NCI-H524 treated with DMSO at 0.1 percent for 48 hours (cell line): ENCODE measurements at regions not wholly inside any gene's neighbourhood (a gene's known extent, or its start where the extent isn't known, plus 50 kb on each side); places are given as distances from the start of the nearest gene placed in this dataset.
A peak's percentile ranks its signal among the peaks of the same experiment; 100 is the strongest.

Experiments used
- DNase-seq: peaks from one replicate; lab custom pipeline; 2025; lab: John Stamatoyannopoulos, UW

DNA sequence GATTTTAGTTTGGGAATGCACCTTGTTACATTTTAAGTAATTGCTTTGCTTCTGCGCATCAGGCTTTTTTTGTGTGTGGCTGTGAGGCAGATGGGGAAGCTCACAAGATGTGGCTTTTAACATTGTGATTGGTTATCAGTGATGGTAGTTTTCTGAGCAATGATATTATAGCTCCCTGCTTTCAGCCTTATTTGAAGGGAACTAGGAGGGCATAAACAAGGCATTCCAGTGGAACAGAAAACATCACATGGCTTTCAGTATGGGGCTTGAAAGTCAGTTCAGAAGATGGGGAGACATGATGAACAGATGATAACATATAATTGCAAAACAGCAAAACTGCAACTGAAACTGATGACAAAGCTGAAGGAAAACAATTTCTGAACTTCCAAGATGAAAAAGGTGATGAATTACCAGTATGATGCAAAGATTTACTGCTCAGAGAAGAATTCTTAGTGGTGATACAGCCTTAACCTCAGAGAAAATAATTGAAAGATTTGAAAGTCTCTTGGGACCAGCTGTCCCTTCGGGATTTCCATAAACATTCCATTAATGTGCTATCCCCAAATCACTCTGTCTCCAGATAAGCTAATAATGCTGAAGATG, 439.7 kb downstream of the RND3 start:
- no peak for DNase-seq

DNA sequence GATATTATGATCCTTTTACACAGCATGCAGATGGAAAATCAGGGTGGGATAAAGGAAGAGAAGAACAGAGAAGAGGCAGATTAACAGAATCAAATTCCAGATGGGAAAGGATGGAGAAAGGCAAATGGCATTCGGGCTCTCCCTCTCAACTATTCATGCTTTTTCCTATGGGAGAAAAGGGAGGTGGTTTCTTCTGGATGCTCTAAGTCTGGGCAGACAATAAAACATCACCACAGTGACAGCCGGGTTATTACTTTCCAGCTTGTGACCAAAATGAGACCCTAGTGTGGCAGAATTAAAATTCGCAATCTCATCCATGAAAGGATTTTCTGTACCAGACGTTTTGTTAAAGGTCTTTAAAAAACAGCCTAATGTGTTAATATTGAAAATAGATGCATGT, 440.7 kb downstream of the RND3 start:
- DNase-seq: peak; percentile 9

DNA sequence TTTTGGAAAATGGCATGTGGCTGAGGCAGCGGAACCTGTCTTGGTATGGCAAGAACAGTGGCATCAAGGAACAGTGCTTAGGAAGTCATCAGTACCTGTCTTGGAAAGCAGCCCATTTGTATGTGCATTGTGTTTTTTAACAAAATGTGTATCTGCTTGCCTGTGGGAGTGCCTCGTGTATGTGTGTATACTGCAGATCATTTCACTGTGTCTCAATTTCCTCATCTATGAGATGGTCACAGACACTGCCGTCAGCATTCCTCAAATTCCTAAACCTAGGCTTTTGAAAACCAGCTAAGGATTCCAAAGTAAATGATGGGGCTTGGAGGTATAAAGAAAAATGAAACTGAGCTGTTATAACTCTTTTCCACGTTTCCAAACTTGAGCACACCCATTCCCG, 441.3 kb downstream of the RND3 start:
- no peak for DNase-seq

DNA sequence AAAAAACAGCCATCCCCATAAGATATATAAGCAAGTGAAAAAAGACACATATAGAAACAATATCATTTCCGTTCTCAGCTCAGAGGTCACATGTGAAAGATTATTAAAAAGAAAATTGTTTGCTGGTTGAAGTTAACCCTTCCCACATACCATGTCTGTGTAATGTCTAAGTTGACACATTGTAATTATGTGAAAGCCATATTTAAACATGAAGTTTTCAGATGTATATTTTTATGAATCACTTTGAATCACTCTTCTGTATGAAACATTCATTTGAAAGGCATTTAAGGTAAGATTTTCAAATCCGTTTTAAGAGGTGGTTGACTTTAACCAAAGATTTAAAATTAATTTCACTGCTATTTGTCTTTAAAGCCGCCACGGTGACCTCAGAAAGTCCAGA, 441.9 kb downstream of the RND3 start:
- DNase-seq: no peak

DNA sequence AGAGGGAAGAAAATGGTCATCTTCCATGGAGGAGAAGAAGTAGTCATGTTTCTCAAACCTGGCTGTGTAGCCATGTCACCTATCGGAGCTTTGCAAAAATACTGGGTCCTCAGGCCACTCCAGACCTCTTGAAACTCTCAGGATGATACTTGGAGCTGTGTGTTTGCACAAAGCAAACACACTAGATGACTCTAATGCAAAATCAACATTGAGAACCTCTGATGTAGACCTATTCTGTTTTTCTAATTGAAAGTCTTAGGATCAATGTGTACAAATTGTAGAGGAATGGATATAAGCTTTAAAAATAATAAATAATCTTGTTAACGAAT, 444.3 kb downstream of the RND3 start:
- no peak for DNase-seq

DNA sequence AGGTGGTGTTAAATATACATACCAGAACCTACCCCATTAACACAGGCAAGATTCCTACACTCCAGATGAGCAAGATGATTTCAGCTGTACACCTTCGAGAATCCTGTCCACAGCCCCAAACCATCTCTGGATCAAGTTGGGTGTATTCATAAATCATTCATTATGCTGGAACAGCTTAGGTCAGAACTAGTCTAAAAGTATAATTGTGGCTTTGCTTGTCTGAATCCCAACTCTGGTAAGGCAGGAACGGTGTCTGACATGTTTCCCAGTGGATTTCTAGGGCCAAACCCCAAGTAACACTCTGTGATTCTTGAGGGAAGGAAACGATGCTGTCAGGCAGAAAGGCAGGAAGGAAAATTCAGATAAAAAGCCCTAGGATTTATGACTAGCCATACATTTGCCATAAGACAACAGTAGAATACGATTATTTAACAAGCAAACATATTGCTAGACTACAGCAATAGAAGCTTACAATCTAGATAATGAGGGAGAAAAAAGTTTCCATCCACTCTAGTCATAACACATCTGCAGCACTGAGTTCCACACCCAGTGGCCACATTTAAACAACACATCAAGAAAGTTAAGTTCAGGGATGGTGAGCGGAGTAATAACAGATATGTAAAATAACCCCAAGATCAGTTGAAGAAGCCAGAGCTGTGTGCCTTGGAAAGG, 444.8 kb downstream of the RND3 start:
- DNase-seq: no peak

DNA sequence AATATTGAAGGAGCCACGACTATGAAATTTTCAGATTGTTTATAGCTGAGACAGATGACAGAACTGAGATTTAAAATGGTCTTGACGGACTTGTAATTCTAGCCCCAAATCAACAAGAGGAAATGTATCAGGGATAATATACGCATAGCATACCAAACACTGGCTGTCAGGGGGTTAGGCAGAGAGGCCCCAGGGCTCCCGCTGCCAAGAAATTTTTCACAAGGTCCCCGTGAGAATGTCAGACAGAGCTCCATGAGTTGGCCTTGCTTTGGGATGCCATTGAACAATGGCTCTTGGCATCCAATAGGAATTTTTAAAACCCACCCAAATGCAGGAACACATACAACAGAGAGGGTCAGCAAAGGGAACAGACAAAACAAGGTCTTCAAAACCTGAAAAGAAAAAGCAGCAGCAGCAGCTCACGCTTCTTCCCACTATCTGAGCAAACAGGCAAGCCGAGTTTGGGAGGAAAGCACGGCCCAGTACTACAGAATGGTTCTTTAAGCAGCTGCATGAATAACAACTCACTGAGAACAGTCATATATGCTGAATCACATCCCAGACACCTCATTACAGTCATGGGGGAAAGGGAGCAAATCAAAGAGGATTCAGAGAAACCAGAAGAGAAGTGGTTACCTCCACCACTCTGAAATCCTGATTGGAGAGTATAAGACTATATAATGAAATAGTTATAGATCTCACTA, 445.6 kb downstream of the RND3 start:
- DNase-seq: no peak

DNA sequence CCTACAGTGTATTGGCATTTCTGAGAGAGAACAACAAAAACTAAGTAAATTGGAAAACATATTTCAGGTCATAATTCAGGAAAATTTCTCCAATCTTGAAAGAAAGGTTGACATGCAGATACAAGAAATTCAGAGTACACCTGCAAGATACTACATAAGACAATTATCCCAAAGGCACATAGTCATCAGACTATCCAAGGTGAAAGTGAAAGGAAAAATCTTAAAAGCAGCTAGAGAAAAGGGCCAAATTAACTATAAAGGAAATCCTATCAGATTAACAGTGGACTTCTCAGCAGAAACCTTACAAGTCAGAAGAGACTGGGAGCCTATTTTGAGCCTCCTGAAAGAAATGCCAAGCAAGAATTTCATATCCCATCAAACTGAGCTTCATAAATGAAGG, 449.0 kb upstream of the MMADHC start:
- DNase-seq: no peak

DNA sequence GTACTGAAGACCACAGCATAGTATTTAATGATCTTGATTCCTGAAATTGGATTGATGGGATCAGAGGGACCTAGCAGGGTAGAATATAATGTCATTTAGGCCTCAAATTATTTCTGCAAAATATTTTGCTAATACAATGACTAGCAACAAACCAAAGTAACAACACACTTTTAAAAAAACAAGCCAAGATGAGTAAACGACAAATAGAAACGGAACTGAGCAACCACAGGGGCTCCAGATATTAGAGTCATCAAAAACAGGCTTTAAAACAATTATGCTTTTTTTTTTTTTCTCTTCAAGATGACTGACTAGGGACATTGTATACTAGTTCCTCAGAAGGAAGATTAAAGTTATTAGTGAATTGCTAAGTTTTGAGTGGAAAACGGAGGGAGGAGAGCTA, 447.1 kb upstream of the MMADHC start:
- no peak for DNase-seq

DNA sequence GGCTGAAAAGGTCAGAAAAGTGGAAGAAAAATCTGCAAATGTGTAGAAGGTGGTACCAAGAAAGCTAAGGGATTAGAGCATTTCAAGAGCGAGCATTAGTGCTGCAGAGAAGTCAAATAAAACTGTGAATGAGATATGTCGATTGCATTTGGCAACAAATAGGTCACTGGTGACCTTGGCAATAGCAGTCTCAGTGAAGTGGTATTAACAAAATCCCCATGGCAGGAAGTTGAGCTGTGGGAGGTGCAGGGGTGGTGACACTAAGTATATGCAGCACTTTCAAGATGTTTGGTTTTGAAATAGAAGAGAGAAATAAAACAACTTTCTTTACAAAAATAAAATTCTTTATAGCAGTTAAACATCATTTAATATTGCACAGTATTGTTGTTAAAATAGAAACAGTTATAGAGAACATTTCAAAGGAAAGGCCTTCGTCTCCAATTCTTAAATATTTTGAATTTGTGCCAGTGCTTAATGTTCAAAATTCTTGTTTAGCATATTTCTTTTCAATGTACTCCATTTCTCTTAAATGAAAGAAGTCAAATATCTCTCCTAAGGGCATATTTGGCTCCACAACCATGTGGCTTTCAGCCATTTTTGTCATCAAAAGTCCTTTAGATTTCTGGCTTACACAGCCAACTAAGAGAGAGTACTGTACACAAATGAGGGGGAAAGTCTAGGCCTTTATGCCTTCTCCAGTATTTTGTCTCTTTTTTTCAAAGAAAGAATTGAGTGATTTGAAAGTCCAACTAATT, 443.0 kb upstream of the MMADHC start:
- DNase-seq: no peak

DNA sequence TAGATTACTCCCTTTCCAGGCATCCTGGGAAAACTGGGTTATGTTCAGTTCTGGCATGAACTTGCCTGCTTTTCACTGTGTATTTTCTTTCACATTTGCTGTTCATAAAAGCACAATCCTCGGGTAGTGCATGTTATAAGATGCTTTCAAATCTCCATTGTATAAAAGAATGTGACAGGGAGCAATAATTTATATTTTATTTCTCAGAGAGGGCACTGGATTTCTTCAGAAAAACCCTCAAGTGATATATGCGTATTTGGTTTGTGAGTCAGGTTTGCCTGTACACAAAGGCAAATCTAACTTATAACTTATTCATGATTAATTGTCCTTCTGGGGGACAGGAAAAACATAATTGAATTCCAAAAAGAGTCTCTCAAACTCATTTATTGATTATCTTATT, 440.7 kb upstream of the MMADHC start:
- no peak for DNase-seq

DNA sequence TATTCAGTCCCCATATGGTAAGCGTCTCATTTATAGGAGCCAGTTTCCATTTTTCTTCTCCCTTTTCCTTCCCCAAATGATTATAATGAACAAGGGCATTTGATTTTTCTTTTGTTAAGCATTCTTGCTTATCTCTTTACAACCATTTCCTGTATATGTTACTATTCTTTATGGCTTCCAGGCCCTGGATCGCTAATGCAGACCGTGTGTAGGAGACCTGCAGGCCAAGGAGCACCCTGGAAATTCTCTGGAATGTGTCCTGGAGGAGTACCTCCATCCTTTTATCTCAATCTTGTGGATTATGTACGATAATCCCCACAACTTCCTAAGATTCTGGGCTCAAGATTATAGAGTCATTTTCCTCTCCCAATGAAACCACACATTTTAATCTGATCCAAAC, 439.6 kb upstream of the MMADHC start:
- DNase-seq: no peak

DNA sequence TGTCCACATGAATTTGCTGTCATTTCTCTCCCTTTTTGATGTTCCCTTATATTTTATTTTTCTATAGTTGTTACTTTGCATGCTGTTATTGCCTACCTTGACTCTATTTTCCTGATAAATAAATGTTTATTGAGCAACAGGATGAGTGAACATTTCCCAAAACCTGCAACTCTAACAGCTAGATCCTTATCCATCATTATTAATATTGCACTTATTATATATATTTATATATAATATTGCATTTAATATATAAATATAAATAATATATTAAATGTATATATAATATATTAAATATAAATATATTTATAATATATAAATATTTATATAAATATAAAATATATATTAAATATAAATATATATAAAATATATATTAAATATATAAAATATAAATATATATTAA, 436.1 kb upstream of the MMADHC start:
- no peak for DNase-seq

DNA sequence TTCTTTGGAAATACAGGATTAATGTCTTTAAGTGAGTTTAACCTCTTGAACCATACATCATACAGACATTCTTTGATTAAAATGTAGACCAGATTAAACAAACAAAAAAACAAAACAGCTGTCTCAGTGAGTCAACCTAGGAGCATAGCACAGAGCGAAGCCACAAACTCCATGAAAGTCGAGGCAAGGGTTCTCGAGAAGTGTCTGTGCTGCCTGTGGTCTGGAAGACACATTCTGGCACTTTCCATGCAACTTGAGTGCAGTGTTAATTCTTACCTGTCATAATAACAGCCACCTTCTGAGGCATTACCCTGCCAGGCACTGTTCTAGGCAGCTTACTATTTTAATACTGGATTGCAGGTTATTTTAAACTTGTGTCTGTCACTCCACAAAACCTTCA, 435.5 kb upstream of the MMADHC start:
- no peak for DNase-seq

DNA sequence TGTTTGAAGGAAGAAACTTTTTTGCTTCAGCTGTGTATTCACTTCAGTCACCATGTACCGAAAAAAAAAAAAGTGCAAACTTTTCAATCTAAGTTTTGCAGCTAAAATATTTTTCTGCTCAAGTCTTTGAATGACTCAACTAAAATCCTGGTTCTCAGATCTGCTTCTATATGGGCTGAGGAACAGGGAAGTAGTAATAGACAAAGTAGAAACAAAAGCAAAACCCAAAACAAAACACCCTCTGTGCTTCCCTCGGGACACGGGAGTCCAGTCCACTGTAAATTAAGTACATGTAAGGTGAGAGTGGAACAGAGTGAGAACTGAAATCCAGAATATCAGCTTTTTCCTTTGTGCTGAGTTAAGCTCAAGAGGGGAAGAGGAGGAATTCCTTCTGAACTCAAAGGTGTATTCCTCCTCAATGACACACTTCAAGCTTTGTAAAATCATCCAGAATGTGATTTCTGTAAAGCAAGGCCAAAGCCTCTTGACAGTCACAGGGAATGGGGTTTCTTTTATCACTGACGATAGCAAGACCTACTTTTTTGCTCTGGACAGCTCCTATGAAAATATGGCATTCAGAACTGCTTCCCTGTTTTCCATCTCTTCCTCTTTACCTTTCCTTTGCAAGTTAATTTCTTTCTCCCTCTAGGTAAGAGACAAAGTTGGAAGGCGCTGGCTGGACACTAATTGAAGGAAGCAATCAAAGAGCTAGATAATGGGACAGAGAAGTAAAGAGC, 433.5 kb upstream of the MMADHC start:
- DNase-seq: no peak

DNA sequence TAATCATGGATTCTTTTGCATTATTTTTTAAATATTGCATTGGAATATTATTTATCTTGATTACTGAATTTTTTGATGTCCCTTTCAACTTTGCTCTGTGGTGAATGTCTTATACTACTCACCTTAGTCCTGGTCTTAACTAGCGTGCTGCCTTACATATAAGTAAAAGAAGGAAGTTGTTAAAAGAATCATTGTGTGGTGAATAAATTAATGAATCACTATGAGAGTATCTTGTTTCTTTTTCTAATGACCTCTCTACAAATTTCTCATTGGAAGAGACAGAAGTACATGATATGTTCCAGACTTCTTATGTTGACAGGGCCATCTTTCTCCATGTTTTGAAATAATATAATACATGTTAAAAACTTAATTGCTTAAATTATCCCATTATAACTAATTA, 432.6 kb upstream of the MMADHC start:
- no peak for DNase-seq

DNA sequence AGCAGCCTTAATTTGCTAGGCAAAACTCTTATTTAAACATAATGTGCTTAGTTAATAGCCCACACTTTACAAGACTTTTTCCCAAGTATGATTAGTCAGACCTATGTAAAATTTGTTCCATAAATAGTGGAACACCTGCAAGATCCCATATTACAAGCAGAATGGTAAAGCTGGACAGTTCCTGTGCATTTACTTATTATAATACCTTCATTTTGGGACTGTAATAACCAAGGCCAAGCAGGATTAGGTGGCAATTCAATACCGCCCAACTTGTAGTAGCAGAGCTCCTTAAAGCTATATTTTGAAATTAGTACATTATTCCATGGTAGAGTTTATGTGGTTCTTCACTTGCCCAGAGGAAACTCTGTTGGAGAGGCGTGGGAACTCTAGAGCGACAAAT, 431.5 kb upstream of the MMADHC start:
- DNase-seq: no peak

DNA sequence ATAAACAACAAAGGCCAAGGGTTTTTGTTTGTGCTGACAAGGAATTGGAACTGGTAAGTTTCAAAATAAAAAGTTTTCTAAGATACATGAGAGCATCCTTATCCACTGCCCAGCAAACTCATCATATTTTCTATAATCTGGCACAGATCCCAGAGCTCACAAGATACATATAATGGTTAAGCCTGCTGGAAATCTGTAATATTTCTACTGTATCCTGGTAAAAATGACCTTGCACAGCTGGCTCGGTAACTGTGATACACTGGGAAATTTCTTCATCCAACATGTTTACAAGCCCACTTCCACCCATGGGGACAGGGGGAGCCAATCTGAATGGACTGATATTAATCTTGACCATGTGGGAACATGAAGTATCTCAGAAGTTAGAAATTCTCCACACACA, 425.4 kb upstream of the MMADHC start:
- peak; percentile 10 for DNase-seq

DNA sequence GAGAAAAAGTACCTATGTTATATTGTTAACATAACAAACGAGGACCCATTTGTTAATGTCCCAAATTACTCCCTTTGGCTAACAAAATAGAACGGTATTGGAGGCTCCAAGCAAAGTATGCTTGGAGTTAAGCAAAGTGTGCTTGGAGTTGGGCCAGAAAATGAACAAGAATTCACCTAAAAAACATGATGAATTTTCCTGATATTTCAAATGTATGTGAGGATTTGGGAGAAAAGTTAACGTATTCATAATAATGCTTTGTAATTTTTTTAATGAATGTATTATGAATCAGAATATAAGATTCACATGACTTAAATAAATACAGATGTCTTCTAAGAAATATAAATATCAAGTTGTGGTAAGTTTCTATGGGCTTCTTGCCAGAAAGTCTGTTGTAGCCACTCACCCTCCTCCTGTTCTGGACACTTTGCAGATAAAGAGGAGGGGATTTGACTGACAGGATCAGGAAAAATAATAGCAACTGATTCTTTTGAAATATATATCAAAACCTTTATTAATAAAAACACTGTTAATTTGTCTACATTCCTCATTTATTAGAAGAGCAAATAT, 423.7 kb upstream of the MMADHC start:
- DNase-seq: peak; percentile 84

DNA sequence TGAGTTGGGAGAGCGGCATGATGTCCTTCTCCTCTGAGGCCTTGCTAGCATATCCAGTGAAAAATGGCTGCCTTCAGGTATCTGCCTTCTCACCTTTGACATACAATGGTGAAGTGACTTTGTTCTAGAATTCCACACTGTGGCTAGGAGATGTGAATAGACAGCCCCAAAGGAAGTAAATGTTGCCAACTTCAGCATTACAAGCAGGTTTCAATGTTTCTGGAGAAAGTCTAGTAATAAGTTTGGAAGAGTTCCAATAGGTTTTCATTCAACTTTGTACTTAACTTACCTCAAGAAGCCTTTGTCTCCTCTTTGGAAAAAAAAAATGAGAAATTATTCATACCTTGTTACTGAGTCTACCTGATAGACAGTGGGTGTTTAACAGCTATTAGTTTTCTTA, 421.3 kb upstream of the MMADHC start:
- no peak for DNase-seq

DNA sequence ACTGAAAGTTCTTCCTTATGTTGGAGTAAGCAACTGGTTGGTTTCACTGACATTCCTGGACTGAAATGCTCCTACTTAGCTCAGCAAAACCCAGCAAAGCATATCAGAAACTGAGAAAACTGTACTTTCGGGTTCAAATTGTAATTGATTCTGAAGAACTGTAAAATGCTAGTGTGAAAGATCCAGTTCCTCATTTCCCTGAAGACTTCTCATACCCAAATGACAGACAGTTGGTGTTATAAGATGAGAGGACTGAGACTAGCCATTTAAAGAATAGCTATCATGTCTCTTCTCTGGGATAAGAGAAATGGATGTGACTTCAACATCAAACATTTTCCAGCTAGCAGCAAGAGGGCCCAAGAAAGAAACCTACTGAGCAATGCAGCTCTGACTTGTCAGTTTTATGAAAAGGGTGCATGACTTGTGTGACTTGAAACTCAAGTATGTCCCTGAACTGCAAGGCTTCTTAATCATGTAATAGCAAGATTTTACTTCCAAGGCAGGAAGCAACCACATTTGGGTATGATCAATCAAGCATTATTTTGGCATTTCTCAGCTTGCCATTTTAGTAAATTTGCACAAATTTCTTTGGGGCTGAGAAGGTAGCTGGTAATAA, 420.3 kb upstream of the MMADHC start:
- DNase-seq: no peak

DNA sequence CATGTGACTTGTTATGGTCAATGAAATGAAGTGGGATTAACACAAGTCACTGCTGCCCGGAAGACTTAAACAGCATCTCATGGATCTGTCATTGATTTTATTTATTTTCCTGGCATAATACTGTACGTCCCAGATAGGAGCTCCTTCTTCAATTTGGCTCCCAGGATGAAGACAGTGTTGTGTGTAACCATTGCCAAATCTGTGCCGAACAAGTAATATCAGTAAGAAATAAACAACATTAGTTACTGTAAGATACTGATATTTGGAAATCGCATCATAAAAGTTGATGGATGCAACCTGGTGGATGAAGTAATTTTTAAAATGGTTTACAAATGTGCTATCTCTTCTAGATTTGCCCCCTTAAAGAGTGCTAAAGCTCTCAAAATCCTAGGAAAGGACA, 419.0 kb upstream of the MMADHC start:
- DNase-seq: no peak
